ENCODE measurements at regions not wholly inside any gene's neighbourhood (a gene's known extent, or its start where the extent isn't known, plus 50 kb on each side); places are given as distances from the start of the nearest gene placed in this dataset.
A peak's percentile ranks its signal among the peaks of the same experiment; 100 is the strongest.

DNA sequence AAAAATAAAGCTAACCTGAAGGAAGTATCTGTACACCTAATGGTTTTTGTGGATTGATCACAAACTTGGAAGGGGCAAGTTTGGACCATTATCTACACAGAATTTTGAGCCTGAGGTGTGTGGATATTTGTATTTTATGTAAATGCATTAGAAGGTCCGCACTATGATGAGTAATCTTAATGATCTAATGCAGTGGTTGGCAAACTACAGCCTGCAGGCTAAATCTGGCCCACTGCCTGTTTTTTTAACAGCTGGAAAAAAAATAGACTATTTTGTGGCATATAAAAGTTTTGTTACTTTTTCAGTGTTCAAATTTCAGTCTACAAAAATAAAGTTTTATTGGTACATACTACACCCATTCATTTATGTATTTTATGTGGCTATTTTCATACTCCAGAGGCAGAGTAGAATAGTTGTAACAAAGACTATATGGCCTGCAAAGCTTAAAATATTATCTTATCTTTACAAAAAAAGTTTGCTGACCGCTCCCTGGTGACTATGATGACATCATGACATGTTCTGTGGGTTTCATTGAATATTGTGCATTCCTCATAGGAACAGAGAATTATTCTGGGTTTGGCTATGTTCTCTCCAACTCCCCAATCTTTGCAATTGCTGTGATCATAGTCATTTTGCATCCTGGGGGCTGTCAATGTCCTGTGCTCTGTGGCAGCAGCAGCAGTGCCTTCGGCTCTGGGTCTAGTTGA is 962.6 kb upstream of the FBXO33 start (continued):
- TF ChIP-seq CREB1 (IDR thresholded peaks at IDR 0.05) (peak; percentile 75), CREB1 (CRISPR knock-in tag; IDR thresholded peaks at IDR 0.05) (no peak), ATF7 (IDR thresholded peaks at IDR 0.05) (peak; percentile 90), ATF7 (CRISPR knock-in tag; IDR thresholded peaks at IDR 0.05) (no peak)

GRCh38 chr14:40393143-40393542 is 960.9 kb upstream of the FBXO33 start:
- H3K27ac ChIP-seq (ENCODE audit: extremely low read length, insufficient read depth, low read length): no peak overlapping the region
- H3K4me1 ChIP-seq (ENCODE audit: insufficient read depth, low read length): no peaks in the 10 kb centered on the region
- intact Hi-C loops (cut with micrococcal nuclease; ENCODE audit: unreplicated experiment) (no loop called here), in situ Hi-C loops (cut with HindIII; ENCODE audit: extremely low pct_ligation_motif_present, low pct_unique_long_range_greater_than_20kb) (no loop called here)
- DNase-seq (ENCODE audit: low spot score) (no peak), FAIRE-seq (no peak), ATAC-seq (no peak)
- H3K36me3 ChIP-seq (replicated peaks in 1 of 2; ENCODE audit: control insufficient read depth in 1 of 2, insufficient read depth in 2 of 2, low read length in 2 of 2): no peaks in the 10 kb centered on the region
- H2AFZ ChIP-seq (ENCODE audit: low read length): no peak overlapping the region
- peaks cover 80% of the 10 kb centered on the region for H3K9me3 ChIP-seq (ENCODE audit: low read length)
- no peak overlapping the region for H3K4me2 ChIP-seq (ENCODE audit: low read depth, low read length)
- H4K20me1 ChIP-seq (ENCODE audit: insufficient read depth, low read length): no peaks in the 10 kb centered on the region
- no peaks in the 10 kb centered on the region for H3K79me2 ChIP-seq (ENCODE audit: insufficient read depth, low read length)
- H3K9ac ChIP-seq (ENCODE audit: insufficient read depth, low read depth, low read length): no peak overlapping the region
- TF ChIP-seq HOXA9 (CRISPR knock-in tag; IDR thresholded peaks at IDR 0.05; ENCODE audit: borderline replicate concordance): no peak
- no peak for TF ChIP-seq ELF4 (CRISPR knock-in tag; IDR thresholded peaks at IDR 0.05; ENCODE audit: borderline replicate concordance)
- no peak for TF ChIP-seq AKAP8 (CRISPR knock-in tag; IDR thresholded peaks at IDR 0.05)
- no peak for TF ChIP-seq ZBTB38 (CRISPR knock-in tag; IDR thresholded peaks at IDR 0.05)
- TF ChIP-seq, protein P1, sequence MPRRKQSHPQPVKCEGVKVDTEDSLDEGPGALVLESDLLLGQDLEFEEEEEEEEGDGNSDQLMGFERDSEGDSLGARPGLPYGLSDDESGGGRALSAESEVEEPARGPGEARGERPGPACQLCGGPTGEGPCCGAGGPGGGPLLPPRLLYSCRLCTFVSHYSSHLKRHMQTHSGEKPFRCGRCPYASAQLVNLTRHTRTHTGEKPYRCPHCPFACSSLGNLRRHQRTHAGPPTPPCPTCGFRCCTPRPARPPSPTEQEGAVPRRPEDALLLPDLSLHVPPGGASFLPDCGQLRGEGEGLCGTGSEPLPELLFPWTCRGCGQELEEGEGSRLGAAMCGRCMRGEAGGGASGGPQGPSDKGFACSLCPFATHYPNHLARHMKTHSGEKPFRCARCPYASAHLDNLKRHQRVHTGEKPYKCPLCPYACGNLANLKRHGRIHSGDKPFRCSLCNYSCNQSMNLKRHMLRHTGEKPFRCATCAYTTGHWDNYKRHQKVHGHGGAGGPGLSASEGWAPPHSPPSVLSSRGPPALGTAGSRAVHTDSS (CRISPR knock-in tag; conservative IDR thresholded peaks at IDR 0.05): no peak
- no peak for TF ChIP-seq ZNF230 (CRISPR knock-in tag; IDR thresholded peaks at IDR 0.05)
- TF ChIP-seq ZMYM4 (CRISPR knock-in tag; IDR thresholded peaks at IDR 0.05): no peak
- no peak for TF ChIP-seq ATF1 (CRISPR knock-in tag; IDR thresholded peaks at IDR 0.05)
- TF ChIP-seq, protein P2, sequence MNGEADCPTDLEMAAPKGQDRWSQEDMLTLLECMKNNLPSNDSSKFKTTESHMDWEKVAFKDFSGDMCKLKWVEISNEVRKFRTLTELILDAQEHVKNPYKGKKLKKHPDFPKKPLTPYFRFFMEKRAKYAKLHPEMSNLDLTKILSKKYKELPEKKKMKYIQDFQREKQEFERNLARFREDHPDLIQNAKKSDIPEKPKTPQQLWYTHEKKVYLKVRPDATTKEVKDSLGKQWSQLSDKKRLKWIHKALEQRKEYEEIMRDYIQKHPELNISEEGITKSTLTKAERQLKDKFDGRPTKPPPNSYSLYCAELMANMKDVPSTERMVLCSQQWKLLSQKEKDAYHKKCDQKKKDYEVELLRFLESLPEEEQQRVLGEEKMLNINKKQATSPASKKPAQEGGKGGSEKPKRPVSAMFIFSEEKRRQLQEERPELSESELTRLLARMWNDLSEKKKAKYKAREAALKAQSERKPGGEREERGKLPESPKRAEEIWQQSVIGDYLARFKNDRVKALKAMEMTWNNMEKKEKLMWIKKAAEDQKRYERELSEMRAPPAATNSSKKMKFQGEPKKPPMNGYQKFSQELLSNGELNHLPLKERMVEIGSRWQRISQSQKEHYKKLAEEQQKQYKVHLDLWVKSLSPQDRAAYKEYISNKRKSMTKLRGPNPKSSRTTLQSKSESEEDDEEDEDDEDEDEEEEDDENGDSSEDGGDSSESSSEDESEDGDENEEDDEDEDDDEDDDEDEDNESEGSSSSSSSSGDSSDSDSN (CRISPR knock-in tag; IDR thresholded peaks at IDR 0.05): no peak
- no peak for TF ChIP-seq FOXJ3 (CRISPR knock-in tag; IDR thresholded peaks at IDR 0.05; ENCODE audit: borderline replicate concordance)
- TF ChIP-seq CEBPB (IDR thresholded peaks at IDR 0.05; ENCODE audit: borderline replicate concordance, low read depth, low read length): no peak
- no peak for TF ChIP-seq ZNF816 (CRISPR knock-in tag; IDR thresholded peaks at IDR 0.05; ENCODE audit: borderline replicate concordance)
- TF ChIP-seq SNRNP70 (IDR thresholded peaks at IDR 0.05; ENCODE audit: low read depth, low read length): no peak
- no peak overlapping the region for H3K4me3 ChIP-seq (replicated peaks in 1 of 3; ENCODE audit: insufficient read depth in 1 of 3, low read depth in 2 of 3, low read length in 3 of 3)
- no TSS peak for BruUV-seq (replicated peaks)
- no peaks in the 10 kb centered on the region for H3K27me3 ChIP-seq (ENCODE audit: control insufficient read depth in 1 of 2, insufficient read depth in 2 of 2, low read length in 2 of 2)
- ChIA-PET CTCF (ENCODE audit: low intra/inter-chr PET ratio, low total read pairs) (no interaction called here), POLR2A (no interaction called here)

All from HepG2 (cell line).